NB4 (cell line): ENCODE measurements at regions not wholly inside any gene's neighbourhood (a gene's known extent, or its start where the extent isn't known, plus 50 kb on each side); places are given as distances from the start of the nearest gene placed in this dataset.
A peak's percentile ranks its signal among the peaks of the same experiment; 100 is the strongest.

Experiments
- DNase-seq: peaks from one replicate; pipeline ENCODE4 v3.0.0; 2010; ENCODE audit warnings: low read depth
- H3K4me3 ChIP-seq: one replicate; pipeline ENCODE4 v1.5.1; 2011; ENCODE audit warnings: mild to moderate bottlenecking, low read depth, low read length, moderate library complexity
- MAX ChIP-seq: IDR thresholded peaks from 2 replicates; pipeline ENCODE4 v1.6.1; 2011; ENCODE audit warnings: low read depth, low read length
- MYC ChIP-seq: IDR thresholded peaks from 2 replicates; pipeline ENCODE4 v1.6.1; 2011; ENCODE audit warnings: low read depth, low read length
- POLR2A ChIP-seq: IDR thresholded peaks from 2 replicates; pipeline ENCODE4 v1.6.1; 2011; ENCODE audit warnings: mild to moderate bottlenecking; ENCODE audit not compliant: insufficient read length; ENCODE audit errors: extremely low read depth
- TF ChIP-seq, protein P1 (sequence below): IDR thresholded peaks from one replicate; pipeline ENCODE4 v1.5.1; 2012; ENCODE audit warnings: low read depth, low read length

- DNase-seq: no peak
- H3K4me3 ChIP-seq: no peak overlapping the region
- TF ChIP-seq MAX: no peak
- TF ChIP-seq, protein P1, sequence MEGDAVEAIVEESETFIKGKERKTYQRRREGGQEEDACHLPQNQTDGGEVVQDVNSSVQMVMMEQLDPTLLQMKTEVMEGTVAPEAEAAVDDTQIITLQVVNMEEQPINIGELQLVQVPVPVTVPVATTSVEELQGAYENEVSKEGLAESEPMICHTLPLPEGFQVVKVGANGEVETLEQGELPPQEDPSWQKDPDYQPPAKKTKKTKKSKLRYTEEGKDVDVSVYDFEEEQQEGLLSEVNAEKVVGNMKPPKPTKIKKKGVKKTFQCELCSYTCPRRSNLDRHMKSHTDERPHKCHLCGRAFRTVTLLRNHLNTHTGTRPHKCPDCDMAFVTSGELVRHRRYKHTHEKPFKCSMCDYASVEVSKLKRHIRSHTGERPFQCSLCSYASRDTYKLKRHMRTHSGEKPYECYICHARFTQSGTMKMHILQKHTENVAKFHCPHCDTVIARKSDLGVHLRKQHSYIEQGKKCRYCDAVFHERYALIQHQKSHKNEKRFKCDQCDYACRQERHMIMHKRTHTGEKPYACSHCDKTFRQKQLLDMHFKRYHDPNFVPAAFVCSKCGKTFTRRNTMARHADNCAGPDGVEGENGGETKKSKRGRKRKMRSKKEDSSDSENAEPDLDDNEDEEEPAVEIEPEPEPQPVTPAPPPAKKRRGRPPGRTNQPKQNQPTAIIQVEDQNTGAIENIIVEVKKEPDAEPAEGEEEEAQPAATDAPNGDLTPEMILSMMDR: no peak
- no peak for TF ChIP-seq POLR2A
- TF ChIP-seq MYC: no peak
Measured at GRCh38 chr3:59429198-59429597, 379.4 kb upstream of the CFAP20DC start.

DNA sequence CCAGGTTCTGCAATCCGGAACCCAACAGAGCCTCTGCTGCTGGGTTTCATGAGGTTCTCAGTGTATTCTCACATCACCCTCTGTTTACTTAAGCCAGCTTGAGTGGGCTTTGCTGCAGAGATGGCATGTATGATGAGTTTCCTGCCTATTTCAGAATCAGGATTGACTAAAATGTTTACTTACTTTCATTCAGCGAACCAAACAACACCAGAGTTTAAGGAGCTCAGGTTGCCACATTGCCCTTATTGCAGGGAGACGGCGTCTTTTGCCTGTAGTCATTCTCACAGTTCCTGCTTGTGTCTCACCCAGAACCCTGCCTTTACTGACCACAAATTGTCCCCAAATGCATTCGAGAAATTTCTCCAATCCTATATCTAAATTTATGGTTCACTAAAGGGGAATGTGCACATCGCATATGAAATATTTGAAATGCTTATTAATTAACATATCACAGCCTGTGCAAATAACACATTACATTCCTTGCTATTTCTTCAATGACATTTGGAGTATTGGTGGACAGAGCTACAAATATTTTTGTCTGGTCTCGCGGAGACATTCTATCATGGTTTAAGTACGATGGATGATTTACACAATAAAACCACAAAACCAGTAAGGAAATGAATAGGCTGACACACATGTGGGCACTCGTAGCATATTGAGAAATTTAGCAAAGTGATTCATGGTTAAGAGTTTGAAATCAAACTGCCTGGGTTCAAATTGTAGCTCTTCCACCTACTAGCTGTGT lies 377.2 kb upstream of the CFAP20DC start:
- H3K4me3 ChIP-seq: no peak overlapping the region
- DNase-seq: peak; percentile 29
- TF ChIP-seq MAX (no peak), POLR2A (no peak), MYC (no peak)
- TF ChIP-seq, protein P1: no peak

DNA sequence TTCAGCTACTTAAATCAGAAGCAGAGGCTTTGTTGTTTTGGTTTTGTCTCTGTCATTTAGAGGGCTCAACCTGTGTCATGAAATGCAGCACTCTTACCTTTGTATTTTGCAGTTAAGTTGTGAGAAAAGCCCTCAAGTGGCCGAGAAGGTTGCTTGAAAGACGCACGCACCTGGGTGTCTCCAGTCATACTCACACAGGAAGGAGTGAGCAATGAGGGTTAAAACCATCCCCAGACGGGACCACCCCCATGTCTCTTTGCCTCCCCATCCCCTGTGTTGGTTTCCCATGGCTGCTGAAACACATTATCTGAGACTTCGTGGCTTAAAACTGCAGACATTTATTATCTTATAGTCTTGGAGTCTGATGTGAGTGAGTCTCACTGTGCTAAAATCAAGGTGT lies 376.1 kb upstream of the CFAP20DC start:
- no peak for TF ChIP-seq POLR2A
- no peak for TF ChIP-seq MYC
- TF ChIP-seq, protein P1: no peak
- no peak for TF ChIP-seq MAX
- H3K4me3 ChIP-seq: no peak overlapping the region
- DNase-seq: no peak

DNA sequence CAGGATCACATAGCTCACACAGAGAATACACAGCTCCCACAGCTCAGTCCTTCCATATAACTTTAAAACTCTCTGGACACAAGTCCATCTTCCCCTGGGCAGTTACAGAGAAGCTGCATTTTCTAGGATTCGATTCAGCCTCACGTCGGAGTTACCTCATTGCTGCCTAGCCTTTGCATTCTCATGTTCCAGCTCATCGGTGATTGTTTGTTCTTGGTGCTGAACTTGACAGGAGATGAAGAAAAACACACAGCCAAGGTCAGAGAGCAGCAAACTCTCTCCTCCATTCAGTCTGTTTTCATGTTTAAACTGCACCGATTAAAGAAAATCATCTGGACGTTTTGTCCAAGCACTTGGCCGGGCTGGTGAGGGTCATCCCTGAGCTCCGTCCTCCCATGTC lies 375.5 kb upstream of the CFAP20DC start:
- TF ChIP-seq MAX: no peak
- TF ChIP-seq POLR2A: no peak
- TF ChIP-seq MYC: no peak
- TF ChIP-seq, protein P1: no peak

GRCh38 chr3:59424268-59425010 lies 374.6 kb upstream of the CFAP20DC start:
- no peak for TF ChIP-seq POLR2A
- TF ChIP-seq, protein P1: no peak
- no peak for TF ChIP-seq MYC
- no peak for TF ChIP-seq MAX
- DNase-seq: no peak
- H3K4me3 ChIP-seq: no peak overlapping the region

More for the DNA sequence above, 375.5 kb upstream of the CFAP20DC start:
- H3K4me3 ChIP-seq: no peak overlapping the region
- DNase-seq: no peak
